IMR-90 (cell line): ENCODE measurements at regions not wholly inside any gene's neighbourhood (a gene's known extent, or its start where the extent isn't known, plus 50 kb on each side); places are given as distances from the start of the nearest gene placed in this dataset.

Source experiments
- ATAC-seq: fragments of 200-7000 bp; cut with Tn5 transposase; 2 replicates; pipeline ENCODE4 v1.9.1; 2020; ENCODE audit warnings: low read depth, mild to moderate bottlenecking, moderate library complexity
- BruUV-seq: library from RNA; stranded (reverse); fragments of 400-500 nt; replicated peaks from 2 replicates; lab custom pipeline; 2021; lab: Mats Ljungman, UMichigan
- CTCF ChIA-PET: fragments of 300-600 bp; formaldehyde crosslinking; extraction: SDS; loops from one replicate; lab custom pipeline; 2021; ENCODE audit warnings: antibody characterized with exemption; lab: Yijun Ruan, JAX
- POLR2A ChIA-PET: fragments of 300-600 bp; sonication (Branson Sonifier 250); formaldehyde crosslinking; loops from one replicate; lab custom pipeline; 2022; ENCODE audit warnings: antibody characterized with exemption; ENCODE audit not compliant: unreplicated experiment; lab: Charles Lee
- DNase-seq: peaks from one replicate; pipeline ENCODE4 v3.0.0; 2013
- H2AFZ ChIP-seq: replicated peaks from 2 replicates; pipeline ENCODE3; 2013; ENCODE audit warnings: low read length, mild to moderate bottlenecking; ENCODE audit not compliant: poor library complexity
- H2AK5ac ChIP-seq: 2 replicates; pipeline ENCODE4 v1.6.1; 2013; ENCODE audit warnings: low read depth, low read length, inconsistent platforms
- H2AK9ac ChIP-seq: replicated peaks from 2 replicates; pipeline ENCODE3; 2013; ENCODE audit warnings: mild to moderate bottlenecking, low read depth, low read length, moderate library complexity; ENCODE audit not compliant: poor library complexity
- H2BK120ac ChIP-seq: 2 replicates; pipeline ENCODE4 v1.6.1; 2013; ENCODE audit warnings: low read depth, low read length, inconsistent platforms
- H2BK15ac ChIP-seq: 3 replicates; pipeline ENCODE4 v1.6.1; 2013; ENCODE audit warnings: low read depth, low read length, inconsistent platforms
- H2BK20ac ChIP-seq: 2 replicates; pipeline ENCODE4 v1.6.1; 2013; ENCODE audit warnings: low read depth, mild to moderate bottlenecking, inconsistent platforms, low read length, moderate library complexity
- H2BK5ac ChIP-seq: 2 replicates; pipeline ENCODE4 v1.6.1; 2013; ENCODE audit warnings: mild to moderate bottlenecking, low read depth, low read length, inconsistent platforms; ENCODE audit not compliant: poor library complexity, severe bottlenecking
- H3K14ac ChIP-seq: replicated peaks from 2 replicates; pipeline ENCODE4 v1.6.1; 2013; ENCODE audit warnings: low read depth, low read length, inconsistent platforms
- H3K18ac ChIP-seq: 2 replicates; pipeline ENCODE4 v1.6.1; 2013; ENCODE audit warnings: low read depth, low read length, control low read depth
- H3K23ac ChIP-seq: 2 replicates; pipeline ENCODE4 v1.6.1; 2013; ENCODE audit warnings: low read depth, low read length, inconsistent platforms
- H3K27ac ChIP-seq: 2 replicates; pipeline ENCODE4 v1.5.1; 2013; ENCODE audit warnings: mild to moderate bottlenecking, control low read depth, low read length; ENCODE audit not compliant: insufficient read depth
- H3K27me3 ChIP-seq: 2 replicates; pipeline ENCODE4 v1.6.1; 2013; ENCODE audit warnings: low read length; ENCODE audit not compliant: control insufficient read depth, insufficient read depth
- H3K36me3 ChIP-seq: 2 replicates; pipeline ENCODE4 v1.6.1; 2013; ENCODE audit warnings: low read length, mixed read lengths; ENCODE audit not compliant: control insufficient read depth, insufficient read depth
- H3K4ac ChIP-seq: 2 replicates; pipeline ENCODE4 v1.6.1; 2013; ENCODE audit warnings: low read depth, low read length, inconsistent platforms
- H3K4me1 ChIP-seq: 2 replicates; pipeline ENCODE4 v1.6.1; 2013; ENCODE audit warnings: low read length, mixed read lengths; ENCODE audit not compliant: control insufficient read depth, insufficient read depth
- H3K4me2 ChIP-seq: 2 replicates; pipeline ENCODE4 v1.6.1; 2013; ENCODE audit warnings: low read depth, mild to moderate bottlenecking, control low read depth, low read length, moderate library complexity
- H3K4me3 ChIP-seq: 2 replicates; pipeline ENCODE4 v1.5.1; 2013; ENCODE audit warnings: low read depth, mild to moderate bottlenecking, control low read depth, low read length, moderate library complexity; ENCODE audit not compliant: insufficient read depth
- H3K56ac ChIP-seq: 2 replicates; pipeline ENCODE4 v1.6.1; 2013; ENCODE audit warnings: low read length, inconsistent platforms; ENCODE audit not compliant: insufficient read depth; ENCODE audit errors: extremely low read depth
- H3K79me1 ChIP-seq, 2 experiments: 2 replicates each; pipeline ENCODE4 v1.6.1; 2013; ENCODE audit warnings: low read length in 2 of 2, inconsistent platforms in 1 of 2, low read depth in 1 of 2
- H3K9ac ChIP-seq: 2 replicates; pipeline ENCODE4 v1.6.1; 2013; ENCODE audit warnings: low read depth, low read length, control low read depth
- H3K9me1 ChIP-seq: 2 replicates; pipeline ENCODE4 v1.6.1; 2013; ENCODE audit warnings: low read length, inconsistent platforms; ENCODE audit not compliant: insufficient read depth
- H3K9me3 ChIP-seq: 2 replicates; pipeline ENCODE4 v1.6.1; 2013; ENCODE audit warnings: low read length; ENCODE audit not compliant: control insufficient read depth, insufficient read depth
- H4K20me1 ChIP-seq: 2 replicates; pipeline ENCODE4 v1.6.1; 2013; ENCODE audit warnings: low read length, inconsistent platforms; ENCODE audit not compliant: insufficient read depth
- H4K5ac ChIP-seq: 2 replicates; pipeline ENCODE4 v1.6.1; 2013; ENCODE audit warnings: mild to moderate bottlenecking, low read depth, low read length, control low read depth
- H4K8ac ChIP-seq, 2 experiments: 2 replicates each; pipeline ENCODE4 v1.6.1; 2013; ENCODE audit warnings: low read depth in 2 of 2, low read length in 2 of 2, control low read depth in 1 of 2, inconsistent platforms in 1 of 2
- H4K91ac ChIP-seq: 2 replicates; pipeline ENCODE4 v1.6.1; 2013; ENCODE audit warnings: low read depth, low read length, inconsistent platforms; ENCODE audit not compliant: insufficient read depth
- BHLHE40 ChIP-seq: fragments of 150-350 bp; IDR thresholded peaks from 2 replicates; pipeline ENCODE4 v1.6.1; 2016; ENCODE audit warnings: mild to moderate bottlenecking, low read depth, low read length
- CEBPB ChIP-seq: IDR thresholded peaks from 2 replicates; pipeline ENCODE4 v1.6.1; 2012; ENCODE audit warnings: low read depth, low read length, improper control_type of control experiment
- CHD1 ChIP-seq: IDR thresholded peaks from 2 replicates; pipeline ENCODE4 v1.6.1; 2012; ENCODE audit warnings: low read depth, low read length, improper control_type of control experiment
- CTCF ChIP-seq: conservative IDR thresholded peaks from 2 replicates; pipeline ENCODE4 v1.5.1; 2012; ENCODE audit warnings: mild to moderate bottlenecking, low read depth, low read length, improper control_type of control experiment
- FOS ChIP-seq: fragments of 150-350 bp; IDR thresholded peaks from 2 replicates; pipeline ENCODE4 v1.6.1; 2016; ENCODE audit warnings: low read depth, low read length
- MAZ ChIP-seq: IDR thresholded peaks from 2 replicates; pipeline ENCODE4 v1.6.1; 2012; ENCODE audit warnings: low read depth, mild to moderate bottlenecking, low read length, improper control_type of control experiment, moderate library complexity, borderline replicate concordance
- NFE2L2 ChIP-seq: fragments of 150-350 bp; IDR thresholded peaks from 2 replicates; pipeline ENCODE4 v1.6.1; 2016; ENCODE audit warnings: low read depth, mild to moderate bottlenecking, low read length
- POLR2A ChIP-seq: IDR thresholded peaks from 2 replicates; pipeline ENCODE4 v1.6.1; 2012; ENCODE audit warnings: mild to moderate bottlenecking, low read depth, low read length
- RAD21 ChIP-seq: IDR thresholded peaks from 2 replicates; pipeline ENCODE4 v1.6.1; 2012; ENCODE audit warnings: low read length, improper control_type of control experiment
- RFX5 ChIP-seq: IDR thresholded peaks from 2 replicates; pipeline ENCODE4 v1.8.0; 2012; ENCODE audit warnings: low read depth, mild to moderate bottlenecking, low read length, moderate library complexity
- SMC3 ChIP-seq: fragments of 150-350 bp; IDR thresholded peaks from 2 replicates; pipeline ENCODE4 v1.6.1; 2016; ENCODE audit warnings: low read depth, mild to moderate bottlenecking, antibody characterized with exemption, low read length, moderate library complexity
- WGBS, 2 experiments: methylation state at CpG; one replicate each; pipeline versions ENCODE4 v1.1.5 to v1.1.7; 2013; ENCODE audit warnings: missing lambda C conversion rate in 2 of 2; ENCODE audit not compliant: insufficient read length in 1 of 2; ENCODE audit errors: extremely low coverage in 2 of 2; 5-methylcytosine and 5-hydroxymethylcytosine counted together
- dilution Hi-C: fragments of 300-500 bp; cut with HindIII; formaldehyde crosslinking; loops from one replicate; pipeline ENCODE4 v1.14.3; 2018; ENCODE audit warnings: low sequenced_read_pairs; ENCODE audit not compliant: unreplicated experiment
- in situ Hi-C: fragments of 300-500 bp; cut with MboI; formaldehyde crosslinking; loops from 3 replicates; pipeline ENCODE4 v1.14.3; 2019; ENCODE audit warnings: low sequenced_read_pairs, inconsistent platforms, mixed read lengths
- intact Hi-C: fragments of 100-400 bp; cut with micrococcal nuclease; formaldehyde crosslinking; loops from 2 replicates; pipeline ENCODE4 v1.10.0; 2022
- TF ChIP-seq, protein P1 (sequence below): fragments of 150-350 bp; IDR thresholded peaks from 2 replicates; pipeline ENCODE4 v1.6.1; 2016; ENCODE audit warnings: low read depth, mild to moderate bottlenecking, low read length, moderate library complexity, borderline replicate concordance
- TF ChIP-seq, protein P2 (sequence below): fragments of 150-350 bp; IDR thresholded peaks from 2 replicates; pipeline ENCODE4 v1.6.1; 2017; ENCODE audit warnings: mild to moderate bottlenecking, antibody characterized with exemption, low read length, low read depth

DNA sequence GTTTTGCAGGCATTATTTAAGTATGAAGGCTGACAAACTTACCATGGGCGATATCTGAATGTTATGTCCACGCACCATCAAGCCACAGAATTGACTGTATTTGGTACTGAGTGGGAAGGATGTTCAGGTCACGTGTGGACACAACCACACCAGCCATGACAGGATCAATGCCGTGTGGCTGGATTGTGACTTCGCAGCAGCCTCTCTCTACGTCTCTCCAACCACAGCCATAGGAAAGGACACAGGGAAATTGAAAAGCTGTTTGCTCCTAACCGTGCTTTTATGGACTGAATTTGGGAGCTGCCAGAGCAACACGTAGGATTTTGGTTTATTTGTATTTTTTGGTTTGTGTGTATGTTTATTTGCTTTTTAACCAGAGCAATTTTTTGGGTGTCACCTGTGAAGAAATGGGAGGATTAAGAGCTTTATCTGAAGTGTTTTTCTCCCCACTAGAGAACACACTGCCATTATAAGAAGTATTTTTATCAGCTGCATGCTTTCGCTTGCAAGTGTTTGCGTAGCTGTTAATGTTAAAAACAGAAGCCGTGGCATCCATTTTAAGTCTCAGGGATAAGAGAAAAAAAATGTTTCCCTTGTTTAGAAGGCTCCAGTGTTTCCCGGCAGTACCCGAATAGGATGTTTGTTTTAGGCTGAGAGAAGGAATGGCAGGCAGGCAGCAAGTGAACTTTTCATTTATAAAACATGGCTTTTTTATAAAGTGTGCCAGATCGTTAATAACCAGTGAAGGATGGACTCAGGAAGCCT, 401.1 kb upstream of the NFE2L3 start:
- no peak overlapping the region for H2AK5ac ChIP-seq
- ChIA-PET POLR2A (no interaction called here), CTCF (no interaction called here)
- H3K9me1 ChIP-seq = no peaks in the 10 kb centered on the region
- no peak overlapping the region for H2BK15ac ChIP-seq
- peak overlapping the region; percentile 77; the same call in 1 of the 2 replicates for H3K27ac ChIP-seq
- no peak overlapping the region for H3K4me3 ChIP-seq
- no peaks in the 10 kb centered on the region for H4K20me1 ChIP-seq
- 0 out of 2 replicates have a peak overlapping the region, but pooled peaks have one; percentile 19 for H2BK120ac ChIP-seq
- DNase-seq (no peak), ATAC-seq (peak; percentile 44)
- no peak overlapping the region for H3K4ac ChIP-seq
- H3K23ac ChIP-seq = no peak overlapping the region
- H3K4me1 ChIP-seq = peaks cover 2% of the 10 kb centered on the region; the same call in 1 of the 2 replicates
- H2BK5ac ChIP-seq = no peak overlapping the region
- no peaks in the 10 kb centered on the region for H3K36me3 ChIP-seq
- peak overlapping the region; percentile 40; the same call in 1 of the 2 replicates for H3K9ac ChIP-seq
- peak overlapping the region; percentile 76 for H3K4me2 ChIP-seq
- in situ Hi-C loops = no loop called here
- H4K91ac ChIP-seq = no peak overlapping the region
- peak overlapping the region; percentile 75; the same call in 1 of the 2 replicates for H4K5ac ChIP-seq
- H2AK9ac ChIP-seq = no peak overlapping the region
- intact Hi-C loops = no loop called here
- no peak overlapping the region for H4K8ac ChIP-seq
- no peaks in the 10 kb centered on the region for H3K79me1 ChIP-seq
- peak overlapping the region; percentile 96; the same call in 1 of the 2 replicates for H3K18ac ChIP-seq
- H3K56ac ChIP-seq = no peak overlapping the region
- peak overlapping the region; percentile 61 for H2AFZ ChIP-seq
- H3K14ac ChIP-seq = no peak overlapping the region
- BruUV-seq = no TSS peak
- dilution Hi-C loops = no loop called here
- TF ChIP-seq CHD1 (no peak), CEBPB (no peak), CTCF (no peak), MAZ (no peak), POLR2A (no peak), FOS (no peak), BHLHE40 (no peak), SMC3 (no peak), NFE2L2 (no peak), RFX5 (no peak), RAD21 (no peak)
- TF ChIP-seq, protein P1, sequence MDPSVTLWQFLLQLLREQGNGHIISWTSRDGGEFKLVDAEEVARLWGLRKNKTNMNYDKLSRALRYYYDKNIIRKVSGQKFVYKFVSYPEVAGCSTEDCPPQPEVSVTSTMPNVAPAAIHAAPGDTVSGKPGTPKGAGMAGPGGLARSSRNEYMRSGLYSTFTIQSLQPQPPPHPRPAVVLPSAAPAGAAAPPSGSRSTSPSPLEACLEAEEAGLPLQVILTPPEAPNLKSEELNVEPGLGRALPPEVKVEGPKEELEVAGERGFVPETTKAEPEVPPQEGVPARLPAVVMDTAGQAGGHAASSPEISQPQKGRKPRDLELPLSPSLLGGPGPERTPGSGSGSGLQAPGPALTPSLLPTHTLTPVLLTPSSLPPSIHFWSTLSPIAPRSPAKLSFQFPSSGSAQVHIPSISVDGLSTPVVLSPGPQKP = no peak
- TF ChIP-seq, protein P2, sequence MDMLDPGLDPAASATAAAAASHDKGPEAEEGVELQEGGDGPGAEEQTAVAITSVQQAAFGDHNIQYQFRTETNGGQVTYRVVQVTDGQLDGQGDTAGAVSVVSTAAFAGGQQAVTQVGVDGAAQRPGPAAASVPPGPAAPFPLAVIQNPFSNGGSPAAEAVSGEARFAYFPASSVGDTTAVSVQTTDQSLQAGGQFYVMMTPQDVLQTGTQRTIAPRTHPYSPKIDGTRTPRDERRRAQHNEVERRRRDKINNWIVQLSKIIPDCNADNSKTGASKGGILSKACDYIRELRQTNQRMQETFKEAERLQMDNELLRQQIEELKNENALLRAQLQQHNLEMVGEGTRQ = no peak
- no peak overlapping the region for H2BK20ac ChIP-seq
- no peaks in the 10 kb centered on the region for H3K27me3 ChIP-seq
- WGBS, 2 experiments = 80% methylated on average over 1 of the region's 14 CpGs; no CpG with 5 or more reads in 1 of the 2 experiments
- no peaks in the 10 kb centered on the region for H3K9me3 ChIP-seq
